HG02870 (cell line): ENCODE measurements at regions not wholly inside any gene's neighbourhood (a gene's known extent, or its start where the extent isn't known, plus 50 kb on each side); places are given as distances from the start of the nearest gene placed in this dataset.

Source experiments
- ATAC-seq: cut with Tn5 transposase; IDR thresholded peaks from one replicate; pipeline ENCODE4 v1.9.1; 2021; ENCODE audit warnings: mild to moderate bottlenecking, moderate library complexity; ENCODE audit not compliant: unreplicated experiment

DNA sequence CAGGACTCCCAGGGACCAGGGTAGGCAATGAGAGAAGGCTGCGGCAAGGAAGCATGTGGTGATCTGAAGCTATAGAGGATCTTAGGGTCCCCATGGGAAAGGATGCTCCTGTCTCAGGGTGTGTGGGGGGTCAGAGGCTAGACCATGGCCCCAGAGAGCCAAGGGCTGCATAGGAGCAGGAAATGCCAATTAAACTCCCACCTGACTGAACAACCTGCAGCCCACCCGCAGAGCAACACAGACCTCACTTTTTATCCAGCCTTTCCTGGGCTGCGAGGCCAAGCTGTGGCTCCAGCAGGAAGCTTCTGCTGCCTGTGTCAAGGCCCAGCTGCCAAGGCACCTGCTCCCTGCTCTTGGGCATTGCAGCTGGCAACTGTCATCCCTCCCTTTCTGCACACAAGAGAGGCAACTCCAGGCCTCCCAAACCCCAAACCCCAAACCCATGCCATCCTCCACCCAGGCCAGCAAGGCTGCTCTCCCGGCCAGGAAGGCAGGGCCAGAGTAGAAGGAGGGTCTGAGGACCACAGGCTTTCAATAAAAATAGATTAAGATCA lies 290.1 kb downstream of the FOXO1 start:
- no peak for ATAC-seq

DNA sequence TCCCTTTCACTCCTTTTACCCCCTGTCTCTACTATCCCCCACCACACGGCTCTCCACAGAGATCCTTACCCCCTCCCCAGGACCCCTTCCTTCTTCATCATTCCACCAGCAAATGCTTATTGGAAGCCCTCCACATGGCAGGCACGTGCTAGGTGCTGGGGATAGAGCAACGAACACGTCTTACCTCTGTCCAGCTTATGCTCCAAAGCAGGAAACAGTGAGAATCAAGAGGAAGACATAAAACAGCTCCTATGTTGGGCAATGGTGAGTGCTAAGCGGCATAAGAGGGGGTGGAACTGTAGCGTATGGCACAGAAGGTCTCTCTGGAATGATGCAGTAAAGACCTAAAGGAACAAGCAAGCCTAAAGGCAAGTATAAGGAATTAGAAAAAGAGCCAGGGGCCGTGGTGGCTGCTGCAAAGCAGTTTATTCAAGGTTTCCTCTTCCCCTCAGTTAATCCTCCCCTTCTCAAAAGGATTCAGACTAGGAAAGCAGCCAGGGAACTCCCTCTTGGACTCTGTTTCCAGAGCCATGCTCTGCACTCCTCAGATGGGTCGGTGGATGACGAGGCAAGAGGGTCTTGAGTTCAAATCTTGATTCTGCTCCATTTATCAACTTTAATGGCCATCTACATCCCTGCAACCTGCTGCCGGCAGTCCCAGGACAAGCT lies 289.4 kb downstream of the FOXO1 start:
- ATAC-seq, result no peak

GRCh38 chr13:40377783-40378182 lies 288.7 kb downstream of the FOXO1 start:
- ATAC-seq, result no peak

DNA sequence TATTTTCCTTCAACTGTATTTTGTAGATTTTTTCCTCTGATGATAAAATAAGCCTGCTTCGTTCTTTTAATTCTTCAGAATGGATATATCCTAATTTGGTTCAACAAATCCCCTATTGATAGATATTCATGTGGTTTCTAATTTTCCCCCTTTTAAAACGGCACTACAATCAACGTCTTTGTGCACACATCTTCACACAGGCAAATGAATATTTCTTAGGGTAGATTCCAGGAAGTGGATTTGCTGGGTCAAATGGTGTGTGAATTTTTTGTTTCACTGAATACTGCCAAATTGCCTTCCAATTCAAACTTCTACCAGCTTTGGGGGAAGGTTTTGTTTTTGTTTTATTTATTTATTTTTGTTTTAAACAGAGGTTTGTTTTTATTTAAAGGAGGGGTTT lies 287.2 kb downstream of the FOXO1 start:
- no peak for ATAC-seq

GRCh38 chr13:40379794-40380578 lies 286.5 kb downstream of the FOXO1 start:
- no peak for ATAC-seq

GRCh38 chr13:40381935-40382764 lies 284.3 kb downstream of the FOXO1 start:
- ATAC-seq, result no peak

GRCh38 chr13:40383132-40383531 lies 283.3 kb downstream of the FOXO1 start:
- ATAC-seq, result no peak

GRCh38 chr13:40383885-40384284 lies 282.6 kb downstream of the FOXO1 start:
- ATAC-seq, result no peak

DNA sequence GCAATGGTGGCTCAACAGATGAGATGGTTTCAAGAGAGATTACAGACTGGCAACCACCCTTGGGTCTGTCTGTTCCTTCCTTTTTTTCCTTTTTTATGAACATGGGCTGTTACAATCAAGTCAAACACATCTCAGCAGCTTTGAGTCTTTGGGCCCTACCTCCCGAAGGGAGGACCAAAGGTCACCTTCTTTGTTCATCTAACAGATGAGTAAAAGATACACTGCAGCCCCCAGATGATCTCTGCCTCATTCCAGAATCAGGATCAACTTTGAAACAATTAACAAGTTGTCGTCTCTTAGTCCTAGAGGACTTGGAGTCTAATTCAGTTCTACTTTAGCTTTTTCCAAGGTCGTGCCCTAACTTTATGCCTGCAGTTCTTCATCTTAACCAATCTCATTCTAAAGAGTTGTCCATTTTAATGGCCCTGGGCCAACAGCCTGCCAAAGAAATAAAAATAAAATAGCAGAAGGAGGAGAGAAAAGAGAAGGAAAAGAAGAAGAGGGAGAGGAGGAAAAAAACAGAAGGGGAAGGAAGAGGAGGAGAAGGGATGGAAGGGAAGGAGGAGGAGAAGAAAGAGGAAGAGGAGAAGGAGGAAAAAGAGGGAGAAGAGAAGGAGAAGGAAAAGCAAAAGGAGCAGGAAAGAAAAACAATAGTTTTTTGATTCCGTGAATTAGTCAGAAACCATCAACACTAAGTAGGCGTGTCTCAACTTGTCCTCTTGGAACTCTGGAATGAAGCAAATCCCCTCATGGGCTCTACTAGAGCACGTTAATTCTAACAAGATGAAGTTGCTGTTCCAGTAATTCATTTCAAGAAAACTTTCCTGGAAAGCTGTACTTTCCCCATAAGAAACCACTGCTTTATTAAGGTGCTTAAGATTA lies 281.2 kb downstream of the FOXO1 start:
- ATAC-seq, result no peak

GRCh38 chr13:40385858-40386180 lies 280.6 kb downstream of the FOXO1 start:
- ATAC-seq, result no peak

DNA sequence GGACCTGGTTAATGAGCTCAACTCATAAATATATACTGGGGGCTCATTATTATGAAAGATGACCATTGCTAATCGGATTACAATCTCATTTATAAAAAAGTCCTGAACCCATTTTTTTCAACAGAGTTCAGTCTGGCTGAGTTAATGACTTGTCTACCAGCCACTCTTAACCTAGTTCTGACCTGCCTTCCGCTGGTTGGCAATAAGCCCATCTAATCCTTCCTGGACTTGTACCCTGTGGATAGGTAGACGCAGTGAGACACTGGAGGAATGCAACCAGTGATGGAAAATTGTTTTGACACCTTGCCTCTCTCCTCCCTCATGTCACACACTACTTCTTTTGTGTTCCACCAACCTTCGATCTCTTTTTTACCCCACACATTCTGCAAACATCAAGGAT lies 279.9 kb downstream of the FOXO1 start:
- ATAC-seq, result no peak

DNA sequence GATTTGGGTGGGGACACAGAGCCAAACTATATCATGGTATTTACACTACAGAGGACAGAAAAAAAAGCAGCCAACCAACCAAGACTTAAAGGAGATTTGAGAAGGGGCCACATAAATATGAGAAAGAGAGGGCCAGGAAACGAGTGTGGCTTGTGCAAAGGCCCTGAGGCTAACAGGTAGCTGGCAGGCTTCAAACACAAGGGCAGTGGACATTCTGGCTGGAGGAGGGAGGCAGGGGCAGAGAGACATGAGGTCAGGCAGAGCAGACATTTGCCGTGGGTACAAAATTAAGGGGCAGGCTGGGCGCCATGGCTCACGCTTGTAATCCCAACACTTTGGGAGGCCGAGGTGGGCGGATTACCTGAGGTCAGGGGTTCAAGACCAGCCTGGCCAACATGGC lies 278.7 kb downstream of the FOXO1 start:
- ATAC-seq, result no peak

- ATAC-seq, result peak; percentile 96
These were observed 277.8 kb downstream of the FOXO1 start for GRCh38 chr13:40388617-40389016.

DNA sequence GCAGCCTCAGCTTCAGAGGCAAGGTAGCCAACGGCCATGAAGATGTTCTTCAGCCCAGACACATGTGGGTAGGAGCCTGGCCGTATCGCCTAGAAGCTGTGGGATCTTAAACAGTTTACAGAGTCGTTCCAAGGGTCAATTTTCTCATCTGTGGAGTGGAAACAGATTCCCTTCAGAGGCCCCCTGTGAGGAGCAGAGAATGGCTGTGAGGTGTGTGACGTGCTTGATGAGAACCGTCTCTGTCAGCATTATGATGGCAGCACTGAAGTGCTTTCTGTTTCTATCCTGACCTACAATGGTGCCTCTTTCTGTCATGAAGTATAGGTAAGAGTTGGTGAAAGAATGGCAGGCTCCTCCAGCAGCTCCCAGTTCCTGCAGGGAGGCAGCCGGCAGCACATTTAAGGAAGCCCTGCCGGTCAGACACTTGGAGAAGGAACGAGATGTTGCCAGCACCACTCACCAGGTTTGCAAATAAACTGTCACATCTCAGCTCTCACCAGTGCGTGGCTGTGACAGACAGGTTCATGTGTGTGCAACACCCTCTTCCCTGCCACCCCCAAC lies 277.3 kb downstream of the FOXO1 start:
- ATAC-seq, result peak; percentile 35

- ATAC-seq, result no peak
These were observed 276.0 kb downstream of the FOXO1 start for GRCh38 chr13:40390401-40390916.

- ATAC-seq, result no peak
These were observed 274.7 kb downstream of the FOXO1 start for GRCh38 chr13:40391788-40392187.

DNA sequence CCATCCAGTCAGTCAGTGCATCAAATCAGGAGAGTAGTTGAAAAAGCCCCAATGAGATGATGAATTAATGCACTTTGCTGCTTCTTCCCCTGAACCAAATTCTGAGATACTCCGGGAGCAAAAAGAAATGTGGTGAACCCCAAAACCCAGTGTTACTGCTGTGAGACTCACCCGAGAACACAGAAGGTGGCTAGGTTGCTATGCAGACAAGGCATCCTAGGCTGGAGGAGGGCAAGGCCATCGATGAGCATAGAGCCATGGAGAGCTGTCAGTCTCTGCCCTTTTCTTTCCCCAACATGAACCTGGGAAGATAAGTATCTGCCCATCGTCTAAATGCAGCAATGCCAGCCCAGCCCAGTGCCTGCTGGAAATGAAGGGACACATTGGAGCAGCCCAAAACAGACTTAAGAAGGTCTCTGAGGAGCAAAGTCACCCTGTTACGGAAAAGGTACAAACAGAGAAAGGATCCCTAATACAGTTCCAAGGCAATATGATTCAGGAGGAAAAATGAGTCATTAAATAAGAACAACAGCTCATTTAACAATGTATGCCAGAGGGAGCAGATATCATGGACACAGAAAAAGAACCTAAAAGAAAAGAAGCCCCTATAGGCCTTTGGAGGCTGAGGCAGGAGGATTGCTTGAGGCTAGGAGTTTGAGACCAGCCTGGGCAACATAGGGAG lies 272.0 kb downstream of the FOXO1 start:
- ATAC-seq, result no peak

- ATAC-seq, result no peak
These were observed 268.4 kb downstream of the FOXO1 start for GRCh38 chr13:40398065-40398464.

DNA sequence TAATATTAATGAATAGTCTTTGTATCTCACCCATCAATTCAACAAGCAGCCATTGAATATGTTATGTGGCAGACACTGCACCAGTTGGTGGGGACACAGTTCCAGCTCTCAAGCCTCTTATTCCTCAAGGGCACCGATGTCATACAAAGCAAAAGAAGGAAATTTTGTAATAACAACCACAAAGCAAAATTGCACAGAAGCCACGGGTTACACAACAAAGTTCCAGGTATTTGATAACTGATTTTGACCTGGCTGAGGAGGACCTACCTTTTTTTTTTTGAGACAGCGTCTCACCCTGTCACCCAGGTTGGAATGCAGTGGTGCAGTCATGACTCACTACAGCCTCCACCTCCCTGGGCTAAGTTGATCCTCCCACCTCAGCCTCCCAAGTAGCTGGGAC lies 266.7 kb downstream of the FOXO1 start:
- ATAC-seq, result no peak
